ENCODE measurements at regions not wholly inside any gene's neighbourhood (a gene's known extent, or its start where the extent isn't known, plus 50 kb on each side); places are given as distances from the start of the nearest gene placed in this dataset.
"Not testable (repeated sequence)": the region's sequence is repeated elsewhere in the genome, so short reads cannot be mapped to it uniquely, and the experiment has no call there.

GRCh38 chr3:18234717-18235335, 190.3 kb downstream of the SATB1 start:
- DNase-seq, result no peak

- no peak for DNase-seq
Observed at GRCh38 chr3:18233987-18234716, 191.0 kb downstream of the SATB1 start.

- no peak for DNase-seq
Observed at GRCh38 chr3:18232317-18232716, 192.8 kb downstream of the SATB1 start.

GRCh38 chr3:18228060-18228459, 197.1 kb downstream of the SATB1 start:
- DNase-seq, result no peak

GRCh38 chr3:18225709-18226108, 199.4 kb downstream of the SATB1 start:
- DNase-seq, result no peak

GRCh38 chr3:18224426-18224825, 200.7 kb downstream of the SATB1 start:
- no peak for DNase-seq

- DNase-seq, result no peak
Observed at GRCh38 chr3:18223974-18224373, 201.2 kb downstream of the SATB1 start.

- DNase-seq, result no peak
Observed at GRCh38 chr3:18223571-18223970, 201.6 kb downstream of the SATB1 start.

- DNase-seq, result no peak
Observed at GRCh38 chr3:18222686-18223085, 202.5 kb downstream of the SATB1 start.

GRCh38 chr3:18217507-18218174, 207.5 kb downstream of the SATB1 start:
- DNase-seq, result no peak

- DNase-seq, result no peak
Observed at GRCh38 chr3:18216996-18217395, 208.1 kb downstream of the SATB1 start.

- no peak for DNase-seq
Observed at GRCh38 chr3:18215639-18216038, 209.5 kb downstream of the SATB1 start.

GRCh38 chr3:18211116-18211515, 214.0 kb downstream of the SATB1 start:
- no peak for DNase-seq

GRCh38 chr3:18208856-18209255, 216.3 kb downstream of the SATB1 start:
- no peak for DNase-seq

GRCh38 chr3:18208091-18208490, 217.0 kb downstream of the SATB1 start:
- no peak for DNase-seq

GRCh38 chr3:18207226-18207625, 217.9 kb downstream of the SATB1 start:
- no peak for DNase-seq

- not testable (repeated sequence) for DNase-seq
Observed at GRCh38 chr3:18205701-18206100, 219.4 kb downstream of the SATB1 start.

- no peak for DNase-seq
Observed at GRCh38 chr3:18201315-18201714, 223.8 kb downstream of the SATB1 start.

- DNase-seq, result no peak
Observed at GRCh38 chr3:18199757-18200156, 225.4 kb downstream of the SATB1 start.

- no peak for DNase-seq
Observed at GRCh38 chr3:18195836-18196235, 229.3 kb downstream of the SATB1 start.

- no peak for DNase-seq
Observed at GRCh38 chr3:18194431-18194830, 230.7 kb downstream of the SATB1 start.

- no peak for DNase-seq
Observed at GRCh38 chr3:18190646-18191045, 234.5 kb downstream of the SATB1 start.

GRCh38 chr3:18189282-18190050, 235.7 kb downstream of the SATB1 start:
- no peak for DNase-seq
